H1 (cell line): ENCODE measurements at regions not wholly inside any gene's neighbourhood (a gene's known extent, or its start where the extent isn't known, plus 50 kb on each side); places are given as distances from the start of the nearest gene placed in this dataset.

Source experiments
- ASH2L ChIP-seq: fragments of 200-600, 300-600 bp; sonication (generic); IDR thresholded peaks from one replicate; pipeline ENCODE4 v1.7.1; 2017; ENCODE audit warnings: low read length

GRCh38 chr12:98389593-98389992 lies 125.8 kb upstream of the TMPO start (continued):
- TF ChIP-seq ASH2L = no peak
- TF ChIP-seq, all 59 proteins: peak for 0
